Activated CD8-positive, alpha-beta memory T cell treated with anti-CD3 and anti-CD28 coated beads, Interleukin-2, amount 50 U/mL, for 1 hour (primary cell): ENCODE measurements at regions not wholly inside any gene's neighbourhood (a gene's known extent, or its start where the extent isn't known, plus 50 kb on each side); places are given as distances from the start of the nearest gene placed in this dataset.
"Not testable (repeated sequence)": the region's sequence is repeated elsewhere in the genome, so short reads cannot be mapped to it uniquely, and the experiment has no call there.

Experiments
- DNase-seq: peaks from one replicate; pipeline ENCODE4 v3.0.0-alpha.2; 2020; ENCODE audit errors: extremely low read depth

DNA sequence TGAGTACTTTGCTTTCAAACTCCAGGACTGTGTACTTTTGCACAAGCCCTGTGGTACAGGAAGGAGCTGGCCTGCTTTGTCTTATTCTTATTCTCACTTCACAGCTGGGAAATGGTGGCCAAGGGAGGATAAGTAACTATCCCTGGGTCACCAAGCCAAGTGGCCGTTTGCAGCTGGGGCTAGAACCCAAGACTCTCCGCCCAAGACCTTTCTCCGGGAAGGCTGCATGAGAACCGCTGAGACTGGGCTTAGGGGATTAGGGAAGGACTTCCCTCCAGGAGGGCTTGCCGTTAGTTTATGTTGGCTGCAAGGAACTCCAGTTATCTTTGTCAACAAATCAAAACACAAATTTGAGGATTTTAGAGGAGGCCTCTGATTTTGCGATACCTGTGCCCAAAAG, 109.5 kb upstream of the ADRA1D start:
- no peak for DNase-seq

GRCh38 chr20:4352348-4352747, 103.3 kb upstream of the ADRA1D start:
- no peak for DNase-seq

DNA sequence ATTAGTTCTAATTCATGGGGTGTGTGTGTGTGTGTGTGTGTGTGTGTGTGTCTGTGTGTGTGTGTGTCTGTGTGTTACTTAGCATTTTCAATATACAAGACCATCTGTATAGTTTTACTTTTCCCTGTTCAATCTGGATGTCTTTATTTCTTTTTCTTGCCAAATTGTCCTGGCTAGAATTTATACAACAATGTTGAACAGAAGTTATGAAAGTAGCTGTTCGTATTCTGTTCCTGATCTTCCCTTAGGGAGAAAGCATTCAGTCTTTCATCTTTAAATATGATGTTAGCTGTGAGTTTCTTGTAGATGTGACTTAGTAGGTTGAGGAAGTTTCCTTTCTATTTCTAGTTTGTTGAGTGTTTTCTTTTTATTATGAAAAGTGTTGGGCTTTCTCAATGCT, 101.0 kb upstream of the ADRA1D start:
- no peak for DNase-seq

DNA sequence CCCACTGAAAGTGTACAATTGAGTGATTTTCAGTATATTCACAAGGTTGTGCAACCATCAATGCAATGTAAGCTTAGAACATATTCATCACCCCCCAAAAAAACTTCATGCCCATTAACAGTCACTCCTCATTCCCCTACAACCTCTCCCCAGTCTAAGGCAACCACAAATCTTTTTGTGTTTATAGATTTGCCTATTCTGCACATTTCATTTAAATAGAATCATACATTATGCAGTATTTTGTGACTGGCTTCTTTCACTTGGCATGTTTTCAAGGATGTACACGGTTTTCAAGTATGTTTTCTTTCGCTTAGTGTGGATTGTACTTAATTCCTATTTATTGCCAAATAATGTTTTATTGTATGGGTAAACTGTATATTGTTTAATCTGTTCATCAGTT, 95.6 kb upstream of the ADRA1D start:
- no peak for DNase-seq

- no peak for DNase-seq
Observed at GRCh38 chr20:4342609-4343008, 93.5 kb upstream of the ADRA1D start.

GRCh38 chr20:4341804-4342485, 92.9 kb upstream of the ADRA1D start:
- no peak for DNase-seq

DNA sequence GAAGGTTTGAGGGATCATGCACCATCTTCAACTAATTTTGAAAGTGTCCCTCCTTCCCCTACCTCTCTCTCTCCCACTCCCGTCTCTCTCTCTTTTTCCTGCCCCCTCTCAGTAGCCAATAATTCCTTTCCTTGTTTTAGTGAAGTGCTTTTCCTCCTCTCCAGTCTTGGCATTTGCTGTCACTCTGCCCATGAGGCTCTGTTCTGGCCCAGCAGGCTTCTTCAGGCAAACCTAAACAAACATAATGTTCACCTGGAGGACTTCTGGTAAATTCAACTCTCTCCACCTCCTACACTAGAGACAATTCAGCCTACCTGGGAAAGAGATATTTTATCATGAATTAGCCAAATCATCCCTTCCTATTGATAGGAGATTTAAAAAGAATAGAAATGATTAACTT, 86.6 kb upstream of the ADRA1D start:
- no peak for DNase-seq

DNA sequence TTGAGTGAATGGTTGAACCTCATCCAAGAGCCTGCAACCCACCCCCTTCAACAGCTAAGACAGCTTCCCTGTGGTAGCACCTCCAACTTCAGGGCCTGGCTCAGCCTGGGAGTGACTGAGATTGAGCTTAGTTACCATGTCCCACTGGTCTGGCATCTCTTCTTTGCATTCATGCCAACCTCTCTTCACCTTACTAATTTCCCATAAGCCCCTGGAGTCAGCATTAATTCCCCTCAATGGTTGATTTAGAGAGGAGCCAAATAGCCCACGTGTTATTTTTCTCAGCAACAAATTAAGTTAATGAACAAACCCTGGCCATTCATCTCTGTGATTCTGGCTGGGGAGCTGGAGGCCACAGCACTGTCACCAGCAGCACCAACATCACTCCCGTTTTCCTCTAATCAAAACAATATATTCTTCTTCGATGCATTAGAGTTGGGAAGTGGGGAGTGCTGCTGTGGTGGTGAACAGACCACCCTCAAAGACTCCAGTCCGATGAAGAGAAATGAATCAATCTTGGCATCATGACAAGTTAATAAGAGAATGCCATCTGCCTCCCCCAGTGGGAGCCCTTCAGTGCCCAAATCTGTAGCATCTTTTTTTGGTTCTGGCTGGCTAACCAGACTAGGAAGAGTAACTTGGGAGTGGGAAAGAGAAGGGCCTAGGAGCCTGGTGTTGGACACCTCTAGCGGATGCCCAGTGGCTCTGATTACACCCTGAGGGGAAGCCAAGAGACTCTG, 83.2 kb upstream of the ADRA1D start:
- DNase-seq: no peak

DNA sequence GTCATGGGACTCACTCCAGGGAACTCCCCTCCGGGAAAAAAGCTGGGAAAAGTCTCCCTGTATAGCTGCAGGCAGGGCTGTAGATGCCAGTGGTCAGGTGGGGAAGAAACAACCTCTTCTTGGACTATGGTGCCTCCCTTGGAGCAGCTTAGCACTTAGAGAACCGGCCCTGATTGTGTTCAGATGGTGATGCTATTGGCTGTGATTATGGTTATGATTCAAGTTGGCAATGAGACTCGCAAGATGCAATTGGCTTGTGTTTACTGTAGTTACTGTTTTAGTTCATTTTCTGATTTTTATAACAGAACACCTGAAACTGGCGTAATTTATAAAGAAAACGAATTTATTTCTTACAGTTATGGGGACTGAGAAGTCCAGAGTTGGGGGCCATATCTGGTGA, 80.9 kb upstream of the ADRA1D start:
- no peak for DNase-seq

- DNase-seq: no peak
Observed at GRCh38 chr20:4329232-4329631, 80.1 kb upstream of the ADRA1D start.

DNA sequence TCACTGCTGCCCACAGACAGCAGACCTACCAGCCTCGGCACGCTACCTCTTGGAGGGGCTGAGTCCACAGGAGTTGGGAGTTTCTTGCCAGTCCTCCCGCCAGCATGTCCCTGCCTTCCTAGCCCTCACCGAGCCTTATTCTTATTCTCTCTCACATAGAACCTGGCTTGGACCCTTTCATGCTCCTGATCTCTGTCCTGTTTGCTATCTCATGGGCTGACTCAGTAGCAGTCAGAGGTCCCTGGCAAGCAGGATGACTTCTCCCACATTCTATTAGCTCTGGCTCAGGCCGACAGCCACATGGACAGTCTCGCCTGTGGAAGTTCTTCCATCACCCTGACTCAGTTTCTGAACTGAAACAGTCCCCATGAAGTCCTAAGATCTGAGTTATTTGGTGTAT, 79.5 kb upstream of the ADRA1D start:
- no peak for DNase-seq

GRCh38 chr20:4327956-4328355, 78.9 kb upstream of the ADRA1D start:
- no peak for DNase-seq

DNA sequence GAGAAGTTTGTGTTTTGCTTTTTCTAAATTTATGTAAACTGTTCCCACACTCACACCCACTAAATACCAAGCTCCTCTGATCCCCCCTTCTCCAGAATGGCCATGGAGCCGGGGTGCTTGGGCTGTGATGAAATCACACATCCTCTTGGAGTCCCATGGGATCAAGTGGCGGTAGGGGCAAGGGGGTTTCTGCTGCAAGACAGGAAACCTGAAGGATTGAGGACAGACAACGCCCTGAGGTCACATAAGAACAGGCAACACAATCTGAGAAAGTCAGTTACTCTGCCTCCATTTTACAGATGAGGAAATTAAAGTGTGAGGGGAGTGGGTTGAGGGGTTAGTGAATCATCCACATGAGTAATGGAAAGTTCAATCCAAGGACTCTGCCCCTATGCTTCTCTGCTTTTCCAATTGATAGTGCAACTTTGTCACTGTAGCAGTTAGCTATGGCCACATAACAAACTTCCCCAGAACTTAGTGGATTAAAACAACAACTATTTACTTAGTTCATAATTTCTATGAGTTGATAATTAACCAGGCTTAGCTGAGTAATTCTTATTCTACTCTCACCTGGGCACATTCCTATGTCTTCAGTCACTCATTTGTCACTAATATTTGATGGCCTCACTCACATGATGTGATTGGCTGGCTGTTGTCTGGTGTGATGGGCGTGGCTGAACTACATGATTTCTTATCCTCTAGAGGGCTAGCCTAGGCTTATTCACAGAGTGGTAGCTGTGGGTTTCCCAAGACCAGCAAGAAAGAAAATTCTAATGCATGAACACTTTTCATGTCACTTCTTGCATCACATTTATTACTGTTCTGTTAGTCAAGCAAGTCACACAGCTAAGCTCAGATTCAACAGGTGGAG, 77.3 kb upstream of the ADRA1D start:
- DNase-seq: no peak

DNA sequence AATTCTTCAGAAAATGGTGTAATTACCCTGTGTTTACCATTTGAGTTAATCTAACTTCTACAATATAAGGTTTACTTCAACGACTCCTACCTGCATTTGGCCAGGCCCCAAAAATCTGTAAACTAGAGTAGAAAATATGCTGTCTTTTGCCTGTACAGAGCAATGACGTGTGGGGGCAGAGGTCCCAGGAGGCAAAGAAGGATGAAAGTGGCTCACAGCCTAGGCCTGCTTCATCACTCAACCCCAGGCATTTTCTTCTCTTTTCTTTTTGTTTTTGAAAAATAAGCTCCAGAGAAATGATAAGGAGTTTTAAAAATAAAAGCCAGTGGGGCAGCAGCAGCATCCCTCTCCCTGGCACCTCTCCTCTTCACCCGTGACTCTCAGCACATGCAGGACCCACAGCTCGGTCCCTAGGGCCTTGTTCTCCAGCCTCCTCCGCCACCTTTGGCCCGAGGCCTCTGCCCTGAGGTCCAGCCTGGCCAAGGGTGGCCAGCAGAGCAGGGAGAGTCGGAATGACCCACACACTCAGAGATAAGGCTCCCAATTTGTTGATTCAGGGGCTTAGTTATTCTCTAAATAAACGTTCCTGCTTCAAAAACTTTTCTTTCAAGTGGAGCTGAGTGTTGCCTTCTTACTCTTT, 76.6 kb upstream of the ADRA1D start:
- DNase-seq: no peak

GRCh38 chr20:4324611-4325243, 75.6 kb upstream of the ADRA1D start:
- DNase-seq: no peak

GRCh38 chr20:4322499-4322898, 73.4 kb upstream of the ADRA1D start:
- no peak for DNase-seq

DNA sequence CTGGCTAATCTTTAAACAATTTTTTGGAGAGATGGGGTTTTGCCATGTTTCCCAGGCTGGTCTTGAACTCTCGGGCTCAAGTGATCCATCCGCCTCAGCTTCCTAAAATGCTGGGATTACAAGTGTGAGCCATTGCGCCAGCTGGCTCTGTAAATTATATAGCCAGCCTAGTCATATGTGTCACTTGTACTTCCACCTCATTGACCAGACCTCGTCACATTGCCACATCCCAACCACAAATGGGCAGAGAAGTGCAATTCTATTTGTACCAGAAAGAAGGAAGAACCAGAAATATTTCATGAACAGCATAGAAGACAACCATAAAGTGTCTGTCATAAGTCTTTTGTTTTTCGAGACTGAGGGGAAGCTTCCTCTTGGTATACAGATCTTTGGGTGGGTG, 71.2 kb upstream of the ADRA1D start:
- DNase-seq: no peak

GRCh38 chr20:4318891-4319290, 69.8 kb upstream of the ADRA1D start:
- DNase-seq: no peak

GRCh38 chr20:4310616-4311015, 61.5 kb upstream of the ADRA1D start:
- DNase-seq: not testable (repeated sequence)

GRCh38 chr20:4306206-4306605, 57.1 kb upstream of the ADRA1D start:
- no peak for DNase-seq

DNA sequence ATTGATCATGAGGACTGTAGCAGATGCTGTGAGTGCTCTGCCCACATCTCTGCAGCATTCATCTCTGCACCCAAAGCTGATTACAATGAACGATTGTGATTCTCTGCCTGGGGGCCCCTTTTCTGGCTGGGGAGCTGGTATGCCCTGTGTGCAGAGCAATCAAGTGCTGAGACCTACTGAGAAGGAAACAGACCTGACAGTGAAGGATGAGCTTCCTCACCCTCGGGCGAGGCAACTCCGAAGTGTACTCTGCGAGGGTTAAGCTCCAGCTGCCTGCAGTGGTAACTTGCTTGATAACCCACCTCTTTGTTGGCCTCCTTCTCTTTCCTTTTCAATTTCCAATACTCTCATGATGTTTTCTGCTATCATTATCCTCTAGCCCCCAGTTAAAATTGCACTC, 56.0 kb upstream of the ADRA1D start:
- DNase-seq: no peak

DNA sequence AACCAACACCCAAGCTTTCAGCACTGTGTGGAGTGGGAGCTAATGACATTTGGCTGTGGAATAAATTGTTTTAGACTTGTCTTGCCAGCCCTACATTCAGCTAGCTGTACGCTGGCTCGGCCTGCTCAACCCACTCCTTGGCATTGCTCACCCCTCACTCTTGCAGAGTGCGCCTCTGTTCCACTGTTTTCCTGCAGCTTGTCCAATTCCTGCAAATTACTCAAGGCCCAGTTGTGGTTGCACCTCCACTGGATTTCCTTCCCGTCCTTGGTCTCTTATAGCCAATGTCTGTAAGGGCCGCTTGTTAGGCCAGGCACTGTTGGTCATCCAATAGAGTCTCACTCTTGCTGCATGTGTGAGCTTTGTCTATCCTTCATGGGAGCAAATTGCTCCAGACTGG, 55.5 kb upstream of the ADRA1D start:
- no peak for DNase-seq
